Panc1 (cell line): ENCODE measurements at regions not wholly inside any gene's neighbourhood (a gene's known extent, or its start where the extent isn't known, plus 50 kb on each side); places are given as distances from the start of the nearest gene placed in this dataset.

Experiments used
- ATAC-seq: fragments of 200-7000 bp; cut with Tn5 transposase; 2 replicates; pipeline ENCODE4 v1.9.1; 2020; ENCODE audit warnings: mild to moderate bottlenecking, moderate library complexity
- BruUV-seq: library from RNA; stranded (reverse); fragments of 400-500 nt; replicated peaks from 2 replicates; lab custom pipeline; 2021; lab: Mats Ljungman, UMichigan
- CTCF ChIA-PET: fragments of 300-600 bp; sonication (Branson Sonifier 250); formaldehyde crosslinking; loops from one replicate; lab custom pipeline; 2022; ENCODE audit warnings: antibody characterized with exemption; lab: Charles Lee
- POLR2A ChIA-PET: fragments of 300-600 bp; sonication (Branson Sonifier 250); formaldehyde crosslinking; loops from one replicate; lab custom pipeline; 2022; ENCODE audit warnings: antibody characterized with exemption; lab: Charles Lee
- DNase-seq: peaks from one replicate; pipeline ENCODE4 v3.0.0-alpha.2; 2010; ENCODE audit warnings: low read depth, low spot score
- H3K27ac ChIP-seq: 2 replicates; pipeline ENCODE4 v1.5.1; 2011; ENCODE audit warnings: mild to moderate bottlenecking, low read length, inconsistent platforms
- H3K27me3 ChIP-seq: fragments of 200-500 bp; sonication (Bioruptor generic); 2 replicates; pipeline ENCODE4 v1.6.0; 2014; ENCODE audit warnings: low read length, inconsistent platforms; ENCODE audit not compliant: control insufficient read depth, insufficient read depth
- H3K36me3 ChIP-seq: fragments of 200-500 bp; sonication (Bioruptor generic); 2 replicates; pipeline ENCODE4 v1.5.1; 2014; ENCODE audit warnings: inconsistent platforms, mild to moderate bottlenecking, low read length, moderate library complexity; ENCODE audit not compliant: control insufficient read depth, insufficient read depth
- H3K4me1 ChIP-seq: 2 replicates; pipeline ENCODE4 v1.5.1; 2011; ENCODE audit warnings: inconsistent platforms, mild to moderate bottlenecking, low read length, moderate library complexity; ENCODE audit not compliant: control insufficient read depth, insufficient read depth
- H3K4me3 ChIP-seq, 2 experiments: 2 replicates each; pipeline ENCODE4 v1.5.1; 2011 to 2012; ENCODE audit warnings: low read depth in 2 of 2, low read length in 2 of 2, mild to moderate bottlenecking in 2 of 2, inconsistent platforms in 1 of 2, moderate library complexity in 1 of 2
- H3K9me3 ChIP-seq: fragments of 200-500 bp; sonication (Bioruptor generic); 2 replicates; pipeline ENCODE4 v1.5.1; 2014; ENCODE audit warnings: low read depth, mild to moderate bottlenecking, inconsistent platforms, low read length, moderate library complexity; ENCODE audit not compliant: control insufficient read depth, insufficient read depth
- CTCF ChIP-seq: fragments of 450-650 bp; IDR thresholded peaks from 2 replicates; pipeline ENCODE4 v1.5.1; 2017; ENCODE audit warnings: mild to moderate bottlenecking
- POLR2AphosphoS5 ChIP-seq: IDR thresholded peaks from 2 replicates; pipeline ENCODE4 v1.6.1; 2012; ENCODE audit warnings: mild to moderate bottlenecking, low read depth, low read length, moderate library complexity
- SIN3A ChIP-seq: IDR thresholded peaks from 2 replicates; pipeline ENCODE4 v1.6.1; 2012; ENCODE audit warnings: low read depth, mild to moderate bottlenecking, low read length, moderate library complexity, borderline replicate concordance; ENCODE audit not compliant: insufficient read depth
- TCF7L2 ChIP-seq: IDR thresholded peaks from 2 replicates; pipeline ENCODE4 v1.6.1; 2011; ENCODE audit warnings: mild to moderate bottlenecking, low read depth, low read length, inconsistent platforms
- in situ Hi-C: cut with HindIII; loops from 2 replicates; pipeline ENCODE4 v1.10.0; 2016; ENCODE audit warnings: low sequenced_read_pairs, low pct_unique_long_range_greater_than_20kb
- intact Hi-C: fragments of 100-400 bp; cut with micrococcal nuclease; formaldehyde crosslinking; loops from one replicate; pipeline ENCODE4 v1.10.0; 2022; ENCODE audit not compliant: unreplicated experiment
- TF ChIP-seq, protein P1 (sequence below), 2 experiments: IDR thresholded peaks; 2 replicates each; pipeline ENCODE4 v1.6.1; 2011 to 2012; ENCODE audit warnings: low read depth in 2 of 2, control low read depth in 1 of 2, low read length in 1 of 2, mild to moderate bottlenecking in 1 of 2, moderate library complexity in 1 of 2; ENCODE audit not compliant: insufficient read depth in 1 of 2

GRCh38 chr2:239590995-239591915 is 190.4 kb upstream of the HDAC4 start:
- H3K27ac ChIP-seq, result no peak overlapping the region
- H3K4me1 ChIP-seq, result no peaks in the 10 kb centered on the region
- H3K27me3 ChIP-seq, result no peaks in the 10 kb centered on the region
- intact Hi-C loops (no loop called here), in situ Hi-C loops (no loop called here)
- ChIA-PET CTCF (no interaction called here), POLR2A (no interaction called here)
- ATAC-seq (no peak), DNase-seq (no peak)
- H3K9me3 ChIP-seq, result no peaks in the 10 kb centered on the region
- no peaks in the 10 kb centered on the region for H3K36me3 ChIP-seq
- H3K4me3 ChIP-seq, result no peak overlapping the region
- TF ChIP-seq POLR2AphosphoS5 (no peak), TCF7L2 (no peak), CTCF (no peak), SIN3A (no peak)
- TF ChIP-seq, protein P1, sequence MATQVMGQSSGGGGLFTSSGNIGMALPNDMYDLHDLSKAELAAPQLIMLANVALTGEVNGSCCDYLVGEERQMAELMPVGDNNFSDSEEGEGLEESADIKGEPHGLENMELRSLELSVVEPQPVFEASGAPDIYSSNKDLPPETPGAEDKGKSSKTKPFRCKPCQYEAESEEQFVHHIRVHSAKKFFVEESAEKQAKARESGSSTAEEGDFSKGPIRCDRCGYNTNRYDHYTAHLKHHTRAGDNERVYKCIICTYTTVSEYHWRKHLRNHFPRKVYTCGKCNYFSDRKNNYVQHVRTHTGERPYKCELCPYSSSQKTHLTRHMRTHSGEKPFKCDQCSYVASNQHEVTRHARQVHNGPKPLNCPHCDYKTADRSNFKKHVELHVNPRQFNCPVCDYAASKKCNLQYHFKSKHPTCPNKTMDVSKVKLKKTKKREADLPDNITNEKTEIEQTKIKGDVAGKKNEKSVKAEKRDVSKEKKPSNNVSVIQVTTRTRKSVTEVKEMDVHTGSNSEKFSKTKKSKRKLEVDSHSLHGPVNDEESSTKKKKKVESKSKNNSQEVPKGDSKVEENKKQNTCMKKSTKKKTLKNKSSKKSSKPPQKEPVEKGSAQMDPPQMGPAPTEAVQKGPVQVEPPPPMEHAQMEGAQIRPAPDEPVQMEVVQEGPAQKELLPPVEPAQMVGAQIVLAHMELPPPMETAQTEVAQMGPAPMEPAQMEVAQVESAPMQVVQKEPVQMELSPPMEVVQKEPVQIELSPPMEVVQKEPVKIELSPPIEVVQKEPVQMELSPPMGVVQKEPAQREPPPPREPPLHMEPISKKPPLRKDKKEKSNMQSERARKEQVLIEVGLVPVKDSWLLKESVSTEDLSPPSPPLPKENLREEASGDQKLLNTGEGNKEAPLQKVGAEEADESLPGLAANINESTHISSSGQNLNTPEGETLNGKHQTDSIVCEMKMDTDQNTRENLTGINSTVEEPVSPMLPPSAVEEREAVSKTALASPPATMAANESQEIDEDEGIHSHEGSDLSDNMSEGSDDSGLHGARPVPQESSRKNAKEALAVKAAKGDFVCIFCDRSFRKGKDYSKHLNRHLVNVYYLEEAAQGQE (IDR thresholded peaks at IDR 0.05; ENCODE audit: insufficient read depth in 1 of 2, low read depth in 2 of 2, low read length in 1 of 2), result no peak
- BruUV-seq, result no TSS peak

DNA sequence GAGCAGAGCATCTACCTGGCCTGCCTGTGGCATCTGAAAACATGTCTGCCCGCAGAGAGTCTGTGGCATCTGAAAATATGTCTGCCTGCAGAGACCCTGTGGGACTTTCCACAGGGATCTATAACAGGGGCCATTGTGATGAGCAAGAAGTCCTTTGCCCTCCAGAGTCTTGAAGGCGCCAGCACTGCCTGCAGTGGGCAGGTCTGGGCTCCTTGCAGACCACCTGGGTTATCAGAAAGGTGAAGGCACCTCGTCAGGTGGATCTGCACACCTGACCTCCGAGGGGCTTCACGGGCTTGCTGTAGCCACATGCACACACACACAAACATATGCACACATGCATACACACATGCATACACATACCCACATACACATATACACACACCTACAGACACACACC is 189.5 kb upstream of the HDAC4 start:
- ATAC-seq, result no peak
- H3K27ac ChIP-seq, result no peak overlapping the region
- no peaks in the 10 kb centered on the region for H3K36me3 ChIP-seq
- H3K27me3 ChIP-seq, result no peaks in the 10 kb centered on the region
- no peak overlapping the region for H3K4me3 ChIP-seq
- no peaks in the 10 kb centered on the region for H3K4me1 ChIP-seq
- CTCF ChIA-PET, result no interaction called here
- intact Hi-C loops (no loop called here), in situ Hi-C loops (no loop called here)
- TF ChIP-seq TCF7L2 (no peak), POLR2AphosphoS5 (no peak), CTCF (no peak), SIN3A (no peak)
- TF ChIP-seq, protein P1 (IDR thresholded peaks at IDR 0.05; ENCODE audit: insufficient read depth in 1 of 2, low read depth in 2 of 2, low read length in 1 of 2), result no peak
- no peaks in the 10 kb centered on the region for H3K9me3 ChIP-seq
- no TSS peak for BruUV-seq
- no peak for DNase-seq
- POLR2A ChIA-PET, result no interaction called here
